HUES6 (cell line): ENCODE measurements at regions not wholly inside any gene's neighbourhood (a gene's known extent, or its start where the extent isn't known, plus 50 kb on each side); places are given as distances from the start of the nearest gene placed in this dataset.

Experiments
- H3K27ac ChIP-seq: 2 replicates; pipeline ENCODE4 v1.7.0; 2013; ENCODE audit warnings: low read depth, mild to moderate bottlenecking, low read length, inconsistent platforms
- H3K27me3 ChIP-seq: 2 replicates; pipeline ENCODE4 v1.6.1; 2013; ENCODE audit warnings: low read length; ENCODE audit not compliant: control insufficient read depth, insufficient read depth
- H3K36me3 ChIP-seq: 2 replicates; pipeline ENCODE4 v1.6.1; 2013; ENCODE audit warnings: low read length; ENCODE audit not compliant: control insufficient read depth, insufficient read depth
- H3K4me1 ChIP-seq: 2 replicates; pipeline ENCODE4 v1.6.1; 2013; ENCODE audit warnings: low read length; ENCODE audit not compliant: control insufficient read depth, insufficient read depth
- H3K4me3 ChIP-seq: 2 replicates; pipeline ENCODE4 v1.5.1; 2013; ENCODE audit warnings: low read depth, low read length
- H3K9ac ChIP-seq: one replicate; pipeline ENCODE4 v1.6.1; 2013; ENCODE audit warnings: mild to moderate bottlenecking, low read length
- H3K9me3 ChIP-seq: 2 replicates; pipeline ENCODE4 v1.6.1; 2013; ENCODE audit warnings: low read depth, low read length; ENCODE audit not compliant: control insufficient read depth, insufficient read depth

- Histone ChIP-seq H3K9me3 (peaks cover 15% of the 10 kb centered on the region), H3K36me3 (no peaks in the 10 kb centered on the region), H3K27ac (no peak overlapping the region), H3K4me3 (no peak overlapping the region), H3K4me1 (peaks cover 16% of the 10 kb centered on the region), H3K27me3 (no peaks in the 10 kb centered on the region), H3K9ac (no peak overlapping the region)
Observed at GRCh38 chr2:217293607-217294006, 433.7 kb upstream of the TNP1 start.

- Histone ChIP-seq H3K27ac (no peak overlapping the region), H3K27me3 (no peaks in the 10 kb centered on the region), H3K4me1 (peaks cover 16% of the 10 kb centered on the region), H3K9ac (no peak overlapping the region), H3K9me3 (peaks cover 21% of the 10 kb centered on the region), H3K4me3 (no peak overlapping the region), H3K36me3 (no peaks in the 10 kb centered on the region)
Observed at GRCh38 chr2:217293046-217293445, 433.2 kb upstream of the TNP1 start.

- H3K4me1 ChIP-seq = peaks cover 16% of the 10 kb centered on the region
- no peak overlapping the region for H3K27ac ChIP-seq
- no peak overlapping the region for H3K9ac ChIP-seq
- H3K9me3 ChIP-seq = peaks cover 30% of the 10 kb centered on the region
- H3K36me3 ChIP-seq = no peaks in the 10 kb centered on the region
- no peak overlapping the region for H3K4me3 ChIP-seq
- no peaks in the 10 kb centered on the region for H3K27me3 ChIP-seq
Observed at GRCh38 chr2:217291259-217291658, 431.4 kb upstream of the TNP1 start.

GRCh38 chr2:217290467-217290866, 430.6 kb upstream of the TNP1 start:
- Histone ChIP-seq H3K36me3 (no peaks in the 10 kb centered on the region), H3K9me3 (peaks cover 24% of the 10 kb centered on the region), H3K4me1 (peaks cover 16% of the 10 kb centered on the region), H3K27ac (no peak overlapping the region), H3K27me3 (no peaks in the 10 kb centered on the region), H3K4me3 (no peak overlapping the region), H3K9ac (no peak overlapping the region)

GRCh38 chr2:217289907-217290280, 430.0 kb upstream of the TNP1 start:
- Histone ChIP-seq H3K9me3 (peaks cover 24% of the 10 kb centered on the region), H3K27ac (0 out of 2 replicates have a peak overlapping the region, but pooled peaks have one; percentile 37), H3K4me3 (peak overlapping the region; percentile 15; the same call in 1 of the 2 replicates), H3K4me1 (peaks cover 16% of the 10 kb centered on the region), H3K9ac (no peak overlapping the region), H3K36me3 (no peaks in the 10 kb centered on the region), H3K27me3 (no peaks in the 10 kb centered on the region)

- Histone ChIP-seq H3K4me3 (peak overlapping the region; percentile 15; the same call in 1 of the 2 replicates), H3K9ac (no peak overlapping the region), H3K27me3 (0 out of 2 replicates have a peak, but pooled peaks cover under 1% of the 10 kb centered on the region), H3K36me3 (no peaks in the 10 kb centered on the region), H3K9me3 (peaks cover 24% of the 10 kb centered on the region), H3K4me1 (peaks cover 16% of the 10 kb centered on the region), H3K27ac (no peak overlapping the region)
Observed at GRCh38 chr2:217289177-217289906, 429.5 kb upstream of the TNP1 start.

DNA sequence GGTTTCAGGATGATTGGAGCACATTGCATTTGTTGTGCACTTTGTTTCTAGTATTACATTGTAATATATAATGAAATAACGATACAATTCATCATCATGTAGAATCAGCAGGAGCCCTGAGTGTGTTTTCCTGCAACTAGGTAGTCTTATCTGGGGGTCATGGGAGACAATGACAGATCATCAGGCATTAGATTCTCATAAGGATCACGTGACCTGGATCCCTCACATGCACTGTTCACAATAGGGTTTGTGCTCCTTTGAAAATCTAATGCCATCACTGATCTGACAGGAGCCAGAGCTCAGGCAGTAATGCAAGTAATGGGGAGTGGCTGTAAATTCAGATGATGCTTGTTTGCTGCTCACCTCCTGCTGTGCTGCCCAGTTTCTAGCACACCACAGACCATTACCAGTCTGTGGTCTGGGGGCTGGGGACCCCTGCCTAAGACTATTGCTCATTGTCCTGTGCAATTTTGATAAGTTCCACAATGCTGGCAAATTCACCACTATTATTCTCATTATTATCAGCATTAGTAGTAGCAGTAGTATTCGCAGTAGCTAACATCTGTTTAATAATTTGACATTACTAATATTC, 428.7 kb upstream of the TNP1 start:
- peaks cover 7% of the 10 kb centered on the region; the same call in 1 of the 2 replicates for H3K27me3 ChIP-seq
- no peak overlapping the region for H3K9ac ChIP-seq
- H3K4me1 ChIP-seq = peaks cover 16% of the 10 kb centered on the region
- no peak overlapping the region for H3K27ac ChIP-seq
- H3K4me3 ChIP-seq = no peak overlapping the region
- peaks cover 24% of the 10 kb centered on the region for H3K9me3 ChIP-seq
- no peaks in the 10 kb centered on the region for H3K36me3 ChIP-seq

- H3K36me3 ChIP-seq = no peaks in the 10 kb centered on the region
- H3K27ac ChIP-seq = no peak overlapping the region
- H3K9ac ChIP-seq = no peak overlapping the region
- H3K9me3 ChIP-seq = peaks cover 24% of the 10 kb centered on the region
- peaks cover 20% of the 10 kb centered on the region; the same call in 1 of the 2 replicates for H3K27me3 ChIP-seq
- H3K4me1 ChIP-seq = peaks cover 16% of the 10 kb centered on the region
- H3K4me3 ChIP-seq = no peak overlapping the region
Observed at GRCh38 chr2:217286833-217287232, 427.0 kb upstream of the TNP1 start.

DNA sequence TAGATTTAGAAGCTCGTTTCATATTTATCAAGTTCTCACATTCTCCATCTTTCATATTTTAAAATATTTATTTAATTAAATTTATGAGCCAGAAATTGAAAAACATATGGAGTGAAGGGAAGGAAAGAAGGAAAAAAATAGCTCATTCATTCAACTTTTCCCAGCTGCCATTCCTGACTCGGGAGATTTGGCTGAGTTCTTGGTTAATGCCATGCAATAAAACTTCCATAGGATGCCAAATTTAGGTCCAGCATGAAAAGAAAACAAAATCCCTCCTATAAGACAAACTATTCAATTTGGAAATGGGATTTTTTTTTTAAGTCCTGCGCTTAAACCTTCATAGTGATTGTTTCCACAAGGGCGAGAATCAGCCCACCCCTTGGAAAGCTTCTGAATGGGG, 426.1 kb upstream of the TNP1 start:
- Histone ChIP-seq H3K27me3 (peaks cover 23% of the 10 kb centered on the region; the same call in 1 of the 2 replicates), H3K27ac (no peak overlapping the region), H3K9ac (no peak overlapping the region), H3K4me1 (peaks cover 16% of the 10 kb centered on the region), H3K9me3 (peaks cover 24% of the 10 kb centered on the region), H3K36me3 (no peaks in the 10 kb centered on the region), H3K4me3 (no peak overlapping the region)

DNA sequence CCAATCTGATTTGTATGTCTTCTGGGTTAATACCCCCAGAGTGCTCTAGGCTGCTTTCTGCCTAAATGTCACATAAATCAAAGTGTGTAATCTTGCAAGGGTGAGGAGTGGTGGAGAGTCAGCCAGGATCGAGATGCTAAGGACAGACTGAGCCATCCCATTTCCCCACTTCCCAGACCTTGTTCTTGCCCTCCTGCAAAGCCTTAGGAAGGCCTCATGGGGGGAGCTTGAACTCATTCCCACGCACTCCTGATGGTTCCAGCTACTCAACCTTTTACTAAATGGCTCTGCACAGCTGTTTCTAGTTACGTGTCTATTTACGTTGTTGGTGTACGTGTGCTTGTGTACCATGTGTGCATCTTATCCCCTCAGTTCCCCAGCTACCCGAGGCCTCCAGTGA, 423.6 kb upstream of the TNP1 start:
- no peak overlapping the region for H3K9ac ChIP-seq
- H3K9me3 ChIP-seq = peaks cover 19% of the 10 kb centered on the region
- H3K36me3 ChIP-seq = no peaks in the 10 kb centered on the region
- peaks cover 43% of the 10 kb centered on the region for H3K27me3 ChIP-seq
- H3K4me1 ChIP-seq = no peaks in the 10 kb centered on the region
- no peak overlapping the region for H3K27ac ChIP-seq
- H3K4me3 ChIP-seq = no peak overlapping the region

DNA sequence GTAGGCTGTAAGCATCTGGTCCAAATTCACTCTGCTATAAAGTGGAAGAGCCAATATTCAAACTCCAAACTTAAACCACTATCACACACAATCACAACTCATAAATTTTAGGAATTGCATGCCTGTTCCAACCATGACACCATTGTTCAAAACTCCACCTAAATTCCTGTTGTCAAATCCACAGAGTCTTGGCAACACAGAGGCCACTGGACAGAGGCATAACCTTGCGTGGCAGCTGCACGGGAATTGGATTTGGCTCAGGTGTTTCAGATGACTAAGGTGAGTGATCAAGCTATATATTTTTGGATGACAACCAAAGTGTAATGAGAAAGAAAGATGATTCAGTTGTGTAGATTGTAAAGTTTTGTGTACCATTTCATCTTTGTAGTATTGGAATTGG, 422.7 kb upstream of the TNP1 start:
- Histone ChIP-seq H3K9me3 (peaks cover 10% of the 10 kb centered on the region; the same call in 1 of the 2 replicates), H3K27me3 (peaks cover 52% of the 10 kb centered on the region), H3K27ac (no peak overlapping the region), H3K9ac (no peak overlapping the region), H3K4me3 (no peak overlapping the region), H3K4me1 (no peaks in the 10 kb centered on the region), H3K36me3 (no peaks in the 10 kb centered on the region)
